NT2/D1 (cell line): ENCODE measurements at regions not wholly inside any gene's neighbourhood (a gene's known extent, or its start where the extent isn't known, plus 50 kb on each side); places are given as distances from the start of the nearest gene placed in this dataset.
"Not testable (repeated sequence)": the region's sequence is repeated elsewhere in the genome, so short reads cannot be mapped to it uniquely, and the experiment has no call there.

Experiments used
- DNase-seq: peaks from one replicate; pipeline ENCODE4 v3.0.0-alpha.2; 2011; ENCODE audit warnings: low read depth, low spot score
- H3K27me3 ChIP-seq: 2 replicates; pipeline ENCODE4 v1.6.0; 2011; ENCODE audit warnings: mild to moderate bottlenecking; ENCODE audit not compliant: insufficient read length, insufficient read depth
- H3K36me3 ChIP-seq: 2 replicates; pipeline ENCODE4 v1.6.1; 2011; ENCODE audit warnings: mild to moderate bottlenecking, low read length, mixed read lengths; ENCODE audit not compliant: insufficient read depth, insufficient read length
- H3K4me1 ChIP-seq: 2 replicates; pipeline ENCODE4 v1.5.1; 2011; ENCODE audit not compliant: insufficient read depth, insufficient read length
- H3K4me3 ChIP-seq: 2 replicates; pipeline ENCODE4 v1.5.1; 2011; ENCODE audit warnings: low read depth; ENCODE audit not compliant: insufficient read length
- H3K9ac ChIP-seq: 2 replicates; pipeline ENCODE4 v1.6.0; 2011; ENCODE audit warnings: low read depth; ENCODE audit not compliant: insufficient read length
- H3K9me3 ChIP-seq: 2 replicates; pipeline ENCODE4 v1.5.1; 2011; ENCODE audit warnings: mild to moderate bottlenecking, low read length; ENCODE audit not compliant: insufficient read depth
- SUZ12 ChIP-seq: IDR thresholded peaks from 2 replicates; pipeline ENCODE4 v1.6.1; 2011; ENCODE audit not compliant: insufficient read length, insufficient read depth; ENCODE audit errors: extremely low read depth
- YY1 ChIP-seq: IDR thresholded peaks from 2 replicates; pipeline ENCODE4 v1.6.1; 2011; ENCODE audit not compliant: insufficient read length, insufficient read depth
- ZNF274 ChIP-seq: IDR thresholded peaks from 2 replicates; pipeline ENCODE4 v1.6.1; 2011; ENCODE audit warnings: mild to moderate bottlenecking, low read depth, low read length

DNA sequence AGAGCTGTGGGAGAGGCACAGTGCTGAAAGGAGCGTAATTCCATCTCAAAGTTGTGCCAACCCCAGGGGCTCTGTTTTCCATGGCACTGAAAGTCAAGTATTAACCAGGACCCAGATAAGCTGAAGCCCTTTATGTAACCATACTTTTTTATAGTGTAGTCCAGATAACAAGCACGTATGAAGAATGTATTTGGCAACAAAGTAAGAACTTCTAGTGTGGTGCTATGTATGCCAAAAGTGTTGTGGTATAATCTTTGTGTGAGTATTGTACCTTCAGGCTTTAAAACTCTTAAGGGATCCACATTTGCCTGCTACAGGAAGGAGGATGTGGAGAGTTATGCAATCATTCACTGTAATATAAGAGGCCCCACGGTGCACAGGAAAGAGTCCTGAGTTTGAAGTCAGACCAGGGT is 129.4 kb downstream of the IBTK start:
- no peak for DNase-seq
- no peak overlapping the region for H3K4me3 ChIP-seq
- no peaks in the 10 kb centered on the region for H3K4me1 ChIP-seq
- no peak overlapping the region for H3K9ac ChIP-seq
- no peaks in the 10 kb centered on the region for H3K27me3 ChIP-seq
- H3K36me3 ChIP-seq: no peaks in the 10 kb centered on the region
- TF ChIP-seq YY1 (no peak), ZNF274 (no peak), SUZ12 (no peak)
- no peaks in the 10 kb centered on the region for H3K9me3 ChIP-seq

DNA sequence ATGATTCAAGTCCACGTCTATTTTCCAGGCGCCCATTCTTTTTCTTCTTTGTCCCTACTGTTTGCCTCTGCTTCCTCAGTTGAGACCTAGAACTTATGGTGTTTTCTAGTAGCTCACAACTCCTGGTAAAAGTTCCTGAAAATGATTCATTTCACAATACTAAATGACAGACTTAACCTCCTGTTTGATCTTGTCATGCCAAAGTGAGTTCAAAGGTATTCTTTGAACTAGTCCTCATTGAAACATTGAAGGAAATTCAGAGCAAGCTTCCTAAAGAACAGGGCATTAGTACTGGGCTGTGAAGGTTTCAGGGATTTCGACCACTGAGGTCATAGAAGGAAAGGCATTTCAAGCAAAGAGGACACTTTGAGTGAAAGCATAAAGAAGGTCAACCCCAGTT is 132.8 kb downstream of the IBTK start:
- Histone ChIP-seq H3K27me3 (no peaks in the 10 kb centered on the region), H3K4me1 (no peaks in the 10 kb centered on the region), H3K36me3 (no peaks in the 10 kb centered on the region), H3K9ac (no peak overlapping the region), H3K4me3 (no peak overlapping the region), H3K9me3 (no peaks in the 10 kb centered on the region)
- TF ChIP-seq YY1 (no peak), ZNF274 (no peak), SUZ12 (no peak)
- no peak for DNase-seq

GRCh38 chr6:82113231-82113630 is 134.3 kb downstream of the IBTK start:
- TF ChIP-seq ZNF274 (no peak), SUZ12 (no peak), YY1 (no peak)
- DNase-seq: no peak
- Histone ChIP-seq H3K27me3 (no peaks in the 10 kb centered on the region), H3K4me1 (no peaks in the 10 kb centered on the region), H3K9me3 (peaks cover 4% of the 10 kb centered on the region; the same call in 1 of the 2 replicates), H3K9ac (no peak overlapping the region), H3K36me3 (no peaks in the 10 kb centered on the region), H3K4me3 (no peak overlapping the region)

DNA sequence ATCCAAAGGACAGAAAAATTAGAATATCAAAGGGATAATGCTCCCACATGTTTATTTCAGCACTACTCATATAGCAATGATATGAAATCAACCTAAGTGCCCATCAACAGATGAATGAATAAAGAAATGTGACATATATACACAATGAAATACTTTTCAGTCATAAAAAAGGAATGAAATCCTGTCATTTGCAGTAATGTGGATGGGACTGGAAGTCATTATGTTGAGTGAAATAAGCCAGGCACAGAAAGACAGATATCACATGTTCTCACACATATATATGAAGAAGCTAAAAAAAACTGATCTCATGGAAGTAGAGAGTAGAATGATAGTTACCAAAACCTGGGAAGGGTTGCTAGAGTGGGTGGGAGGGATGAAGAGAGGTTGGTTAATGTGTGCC is 135.7 kb downstream of the IBTK start:
- Histone ChIP-seq H3K27me3 (no peaks in the 10 kb centered on the region), H3K4me3 (no peak overlapping the region), H3K36me3 (no peaks in the 10 kb centered on the region), H3K9ac (no peak overlapping the region), H3K4me1 (no peaks in the 10 kb centered on the region), H3K9me3 (peaks cover 4% of the 10 kb centered on the region; the same call in 1 of the 2 replicates)
- TF ChIP-seq SUZ12 (no peak), YY1 (no peak), ZNF274 (no peak)
- DNase-seq: no peak

DNA sequence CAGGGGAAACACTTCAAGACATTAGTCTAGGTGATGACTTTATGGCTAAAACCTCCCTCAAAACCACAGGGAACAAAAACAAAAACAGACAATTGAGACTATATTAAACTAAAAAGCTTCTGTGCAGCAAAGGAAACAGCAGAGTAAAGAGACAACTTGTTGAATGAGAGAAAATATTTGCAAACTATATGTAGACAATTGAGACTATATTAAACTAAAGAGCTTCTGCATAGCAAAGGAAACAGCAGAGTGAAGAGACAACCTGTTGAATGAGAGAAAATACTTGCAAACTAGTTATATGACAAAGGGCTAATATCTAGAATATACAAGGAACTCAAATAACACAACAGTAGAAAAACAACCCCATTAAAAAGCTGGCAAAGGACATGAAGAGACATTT is 136.4 kb downstream of the IBTK start:
- no peaks in the 10 kb centered on the region for H3K4me1 ChIP-seq
- TF ChIP-seq ZNF274 (no peak), YY1 (no peak), SUZ12 (no peak)
- H3K4me3 ChIP-seq: no peak overlapping the region
- peaks cover 4% of the 10 kb centered on the region; the same call in 1 of the 2 replicates for H3K9me3 ChIP-seq
- H3K9ac ChIP-seq: no peak overlapping the region
- no peak for DNase-seq
- no peaks in the 10 kb centered on the region for H3K27me3 ChIP-seq
- no peaks in the 10 kb centered on the region for H3K36me3 ChIP-seq

DNA sequence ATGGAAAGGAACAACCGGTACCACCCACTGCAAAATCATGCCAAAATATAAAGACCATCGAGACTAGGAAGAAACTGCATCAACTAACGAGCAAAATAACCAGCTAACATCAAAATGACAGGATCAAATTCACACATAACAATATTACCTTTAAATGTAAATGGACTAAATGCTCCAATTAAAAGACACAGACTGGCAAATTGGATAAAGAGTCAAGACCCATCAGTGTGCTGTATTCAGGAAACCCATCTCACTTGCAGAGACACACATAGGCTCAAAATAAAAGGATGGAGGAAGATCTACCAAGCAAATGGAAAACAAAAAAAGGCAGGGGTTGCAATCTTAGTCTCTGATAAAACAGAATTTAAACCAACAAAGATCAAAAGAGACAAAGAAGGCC is 144.4 kb downstream of the IBTK start:
- not testable (repeated sequence) for H3K4me3 ChIP-seq, H3K27me3 ChIP-seq, H3K4me1 ChIP-seq, H3K9me3 ChIP-seq, H3K9ac ChIP-seq, H3K36me3 ChIP-seq, DNase-seq

GRCh38 chr6:82101374-82102114 is 146.0 kb downstream of the IBTK start:
- H3K4me3 ChIP-seq: peak overlapping the region; percentile 45
- H3K27me3 ChIP-seq, H3K36me3 ChIP-seq, H3K9me3 ChIP-seq, H3K9ac ChIP-seq, DNase-seq, H3K4me1 ChIP-seq: not testable (repeated sequence)

- DNase-seq, H3K36me3 ChIP-seq, H3K9me3 ChIP-seq, H3K4me3 ChIP-seq, H3K4me1 ChIP-seq, H3K9ac ChIP-seq, H3K27me3 ChIP-seq: not testable (repeated sequence)
Measured at GRCh38 chr6:82100763-82101162, 146.8 kb downstream of the IBTK start.
